ENCODE measurements at regions not wholly inside any gene's neighbourhood (a gene's known extent, or its start where the extent isn't known, plus 50 kb on each side); places are given as distances from the start of the nearest gene placed in this dataset.

DNA sequence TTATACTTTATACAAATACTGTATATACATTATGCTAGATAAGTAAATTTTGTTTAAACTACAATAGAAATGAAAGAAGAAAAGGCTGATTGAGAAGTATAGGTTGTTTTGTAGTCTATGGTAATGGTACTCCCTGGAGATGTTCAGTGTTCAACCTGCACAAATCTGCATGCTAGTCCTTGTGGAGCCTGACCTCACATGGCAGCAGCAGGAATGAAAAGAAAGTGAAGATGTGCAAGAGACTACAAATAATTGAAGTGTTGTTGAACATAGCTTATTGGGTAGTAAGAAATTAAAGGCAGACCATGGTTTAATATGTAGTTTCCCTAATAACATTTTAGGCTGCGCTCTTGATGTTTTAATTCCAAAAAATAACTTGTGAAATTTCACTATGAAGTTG lies 201.2 kb downstream of the TGFB2 start:
- TF ChIP-seq, protein P1, sequence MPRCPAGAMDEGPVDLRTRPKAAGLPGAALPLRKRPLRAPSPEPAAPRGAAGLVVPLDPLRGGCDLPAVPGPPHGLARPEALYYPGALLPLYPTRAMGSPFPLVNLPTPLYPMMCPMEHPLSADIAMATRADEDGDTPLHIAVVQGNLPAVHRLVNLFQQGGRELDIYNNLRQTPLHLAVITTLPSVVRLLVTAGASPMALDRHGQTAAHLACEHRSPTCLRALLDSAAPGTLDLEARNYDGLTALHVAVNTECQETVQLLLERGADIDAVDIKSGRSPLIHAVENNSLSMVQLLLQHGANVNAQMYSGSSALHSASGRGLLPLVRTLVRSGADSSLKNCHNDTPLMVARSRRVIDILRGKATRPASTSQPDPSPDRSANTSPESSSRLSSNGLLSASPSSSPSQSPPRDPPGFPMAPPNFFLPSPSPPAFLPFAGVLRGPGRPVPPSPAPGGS (IDR thresholded peaks at IDR 0.05): no peak
- TF ChIP-seq SMC3 (IDR thresholded peaks at IDR 0.05) (no peak), ZNF302 (CRISPR knock-in tag; IDR thresholded peaks at IDR 0.05) (no peak), NPAS2 (CRISPR knock-in tag; IDR thresholded peaks at IDR 0.05; ENCODE audit: borderline replicate concordance) (no peak)
